Panc1 (cell line): ENCODE measurements at regions not wholly inside any gene's neighbourhood (a gene's known extent, or its start where the extent isn't known, plus 50 kb on each side); places are given as distances from the start of the nearest gene placed in this dataset.

Experiments used
- ATAC-seq: fragments of 200-7000 bp; cut with Tn5 transposase; 2 replicates; pipeline ENCODE4 v1.9.1; 2020; ENCODE audit warnings: mild to moderate bottlenecking, moderate library complexity
- BruUV-seq: library from RNA; stranded (reverse); fragments of 400-500 nt; replicated peaks from 2 replicates; lab custom pipeline; 2021; lab: Mats Ljungman, UMichigan
- CTCF ChIA-PET: fragments of 300-600 bp; sonication (Branson Sonifier 250); formaldehyde crosslinking; loops from one replicate; lab custom pipeline; 2022; ENCODE audit warnings: antibody characterized with exemption; lab: Charles Lee
- POLR2A ChIA-PET: fragments of 300-600 bp; sonication (Branson Sonifier 250); formaldehyde crosslinking; loops from one replicate; lab custom pipeline; 2022; ENCODE audit warnings: antibody characterized with exemption; lab: Charles Lee
- DNase-seq: peaks from one replicate; pipeline ENCODE4 v3.0.0-alpha.2; 2010; ENCODE audit warnings: low read depth, low spot score
- H3K27ac ChIP-seq: 2 replicates; pipeline ENCODE4 v1.5.1; 2011; ENCODE audit warnings: mild to moderate bottlenecking, low read length, inconsistent platforms
- H3K27me3 ChIP-seq: fragments of 200-500 bp; sonication (Bioruptor generic); 2 replicates; pipeline ENCODE4 v1.6.0; 2014; ENCODE audit warnings: low read length, inconsistent platforms; ENCODE audit not compliant: control insufficient read depth, insufficient read depth
- H3K36me3 ChIP-seq: fragments of 200-500 bp; sonication (Bioruptor generic); 2 replicates; pipeline ENCODE4 v1.5.1; 2014; ENCODE audit warnings: inconsistent platforms, mild to moderate bottlenecking, low read length, moderate library complexity; ENCODE audit not compliant: control insufficient read depth, insufficient read depth
- H3K4me1 ChIP-seq: 2 replicates; pipeline ENCODE4 v1.5.1; 2011; ENCODE audit warnings: inconsistent platforms, mild to moderate bottlenecking, low read length, moderate library complexity; ENCODE audit not compliant: control insufficient read depth, insufficient read depth
- H3K4me3 ChIP-seq, 2 experiments: 2 replicates each; pipeline ENCODE4 v1.5.1; 2011 to 2012; ENCODE audit warnings: low read depth in 2 of 2, low read length in 2 of 2, mild to moderate bottlenecking in 2 of 2, inconsistent platforms in 1 of 2, moderate library complexity in 1 of 2
- H3K9me3 ChIP-seq: fragments of 200-500 bp; sonication (Bioruptor generic); 2 replicates; pipeline ENCODE4 v1.5.1; 2014; ENCODE audit warnings: low read depth, mild to moderate bottlenecking, inconsistent platforms, low read length, moderate library complexity; ENCODE audit not compliant: control insufficient read depth, insufficient read depth
- POLR2AphosphoS5 ChIP-seq: IDR thresholded peaks from 2 replicates; pipeline ENCODE4 v1.6.1; 2012; ENCODE audit warnings: mild to moderate bottlenecking, low read depth, low read length, moderate library complexity
- SIN3A ChIP-seq: IDR thresholded peaks from 2 replicates; pipeline ENCODE4 v1.6.1; 2012; ENCODE audit warnings: low read depth, mild to moderate bottlenecking, low read length, moderate library complexity, borderline replicate concordance; ENCODE audit not compliant: insufficient read depth
- TCF7L2 ChIP-seq: IDR thresholded peaks from 2 replicates; pipeline ENCODE4 v1.6.1; 2011; ENCODE audit warnings: mild to moderate bottlenecking, low read depth, low read length, inconsistent platforms
- in situ Hi-C: cut with HindIII; loops from 2 replicates; pipeline ENCODE4 v1.10.0; 2016; ENCODE audit warnings: low sequenced_read_pairs, low pct_unique_long_range_greater_than_20kb
- intact Hi-C: fragments of 100-400 bp; cut with micrococcal nuclease; formaldehyde crosslinking; loops from one replicate; pipeline ENCODE4 v1.10.0; 2022; ENCODE audit not compliant: unreplicated experiment
- TF ChIP-seq, protein P1 (sequence below), 2 experiments: IDR thresholded peaks; 2 replicates each; pipeline ENCODE4 v1.6.1; 2011 to 2012; ENCODE audit warnings: low read depth in 2 of 2, control low read depth in 1 of 2, low read length in 1 of 2, mild to moderate bottlenecking in 1 of 2, moderate library complexity in 1 of 2; ENCODE audit not compliant: insufficient read depth in 1 of 2
- TF ChIP-seq, protein P2 (sequence below): fragments of 450-650 bp; IDR thresholded peaks from 2 replicates; pipeline ENCODE4 v1.5.1; 2017; ENCODE audit warnings: mild to moderate bottlenecking

DNA sequence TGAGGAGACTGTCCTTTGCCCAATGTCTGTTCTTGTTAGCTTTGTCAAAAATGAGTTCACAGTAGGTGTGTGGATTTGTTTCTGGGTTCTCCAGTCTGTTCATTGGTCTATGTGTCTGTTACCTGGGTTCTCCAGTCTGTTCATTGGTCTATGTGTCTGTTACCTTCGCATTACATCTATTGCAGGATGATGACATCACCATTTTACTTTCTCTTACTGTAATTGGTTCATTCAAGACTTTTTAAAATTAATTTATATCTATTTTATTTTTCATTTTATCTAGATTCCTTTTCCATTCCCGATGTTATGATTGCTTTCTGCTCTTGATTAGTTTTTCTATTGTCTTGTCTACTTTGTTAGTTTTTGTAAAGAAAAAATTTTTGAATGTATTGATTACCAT is 615.5 kb downstream of the SOX5 start:
- intact Hi-C loops, result no loop called here
- H3K27me3 ChIP-seq, result no peaks in the 10 kb centered on the region
- DNase-seq, result no peak
- H3K4me3 ChIP-seq, result no peak overlapping the region
- H3K4me1 ChIP-seq, result no peaks in the 10 kb centered on the region
- H3K36me3 ChIP-seq, result no peaks in the 10 kb centered on the region
- ChIA-PET POLR2A (no interaction called here), CTCF (no interaction called here)
- no peak for ATAC-seq
- H3K9me3 ChIP-seq, result no peaks in the 10 kb centered on the region
- TF ChIP-seq POLR2AphosphoS5 (no peak), SIN3A (no peak), TCF7L2 (no peak)
- TF ChIP-seq, protein P1, sequence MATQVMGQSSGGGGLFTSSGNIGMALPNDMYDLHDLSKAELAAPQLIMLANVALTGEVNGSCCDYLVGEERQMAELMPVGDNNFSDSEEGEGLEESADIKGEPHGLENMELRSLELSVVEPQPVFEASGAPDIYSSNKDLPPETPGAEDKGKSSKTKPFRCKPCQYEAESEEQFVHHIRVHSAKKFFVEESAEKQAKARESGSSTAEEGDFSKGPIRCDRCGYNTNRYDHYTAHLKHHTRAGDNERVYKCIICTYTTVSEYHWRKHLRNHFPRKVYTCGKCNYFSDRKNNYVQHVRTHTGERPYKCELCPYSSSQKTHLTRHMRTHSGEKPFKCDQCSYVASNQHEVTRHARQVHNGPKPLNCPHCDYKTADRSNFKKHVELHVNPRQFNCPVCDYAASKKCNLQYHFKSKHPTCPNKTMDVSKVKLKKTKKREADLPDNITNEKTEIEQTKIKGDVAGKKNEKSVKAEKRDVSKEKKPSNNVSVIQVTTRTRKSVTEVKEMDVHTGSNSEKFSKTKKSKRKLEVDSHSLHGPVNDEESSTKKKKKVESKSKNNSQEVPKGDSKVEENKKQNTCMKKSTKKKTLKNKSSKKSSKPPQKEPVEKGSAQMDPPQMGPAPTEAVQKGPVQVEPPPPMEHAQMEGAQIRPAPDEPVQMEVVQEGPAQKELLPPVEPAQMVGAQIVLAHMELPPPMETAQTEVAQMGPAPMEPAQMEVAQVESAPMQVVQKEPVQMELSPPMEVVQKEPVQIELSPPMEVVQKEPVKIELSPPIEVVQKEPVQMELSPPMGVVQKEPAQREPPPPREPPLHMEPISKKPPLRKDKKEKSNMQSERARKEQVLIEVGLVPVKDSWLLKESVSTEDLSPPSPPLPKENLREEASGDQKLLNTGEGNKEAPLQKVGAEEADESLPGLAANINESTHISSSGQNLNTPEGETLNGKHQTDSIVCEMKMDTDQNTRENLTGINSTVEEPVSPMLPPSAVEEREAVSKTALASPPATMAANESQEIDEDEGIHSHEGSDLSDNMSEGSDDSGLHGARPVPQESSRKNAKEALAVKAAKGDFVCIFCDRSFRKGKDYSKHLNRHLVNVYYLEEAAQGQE (IDR thresholded peaks at IDR 0.05; ENCODE audit: insufficient read depth in 1 of 2, low read depth in 2 of 2, low read length in 1 of 2), result no peak
- TF ChIP-seq, protein P2, sequence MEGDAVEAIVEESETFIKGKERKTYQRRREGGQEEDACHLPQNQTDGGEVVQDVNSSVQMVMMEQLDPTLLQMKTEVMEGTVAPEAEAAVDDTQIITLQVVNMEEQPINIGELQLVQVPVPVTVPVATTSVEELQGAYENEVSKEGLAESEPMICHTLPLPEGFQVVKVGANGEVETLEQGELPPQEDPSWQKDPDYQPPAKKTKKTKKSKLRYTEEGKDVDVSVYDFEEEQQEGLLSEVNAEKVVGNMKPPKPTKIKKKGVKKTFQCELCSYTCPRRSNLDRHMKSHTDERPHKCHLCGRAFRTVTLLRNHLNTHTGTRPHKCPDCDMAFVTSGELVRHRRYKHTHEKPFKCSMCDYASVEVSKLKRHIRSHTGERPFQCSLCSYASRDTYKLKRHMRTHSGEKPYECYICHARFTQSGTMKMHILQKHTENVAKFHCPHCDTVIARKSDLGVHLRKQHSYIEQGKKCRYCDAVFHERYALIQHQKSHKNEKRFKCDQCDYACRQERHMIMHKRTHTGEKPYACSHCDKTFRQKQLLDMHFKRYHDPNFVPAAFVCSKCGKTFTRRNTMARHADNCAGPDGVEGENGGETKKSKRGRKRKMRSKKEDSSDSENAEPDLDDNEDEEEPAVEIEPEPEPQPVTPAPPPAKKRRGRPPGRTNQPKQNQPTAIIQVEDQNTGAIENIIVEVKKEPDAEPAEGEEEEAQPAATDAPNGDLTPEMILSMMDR, result no peak
- in situ Hi-C loops, result no loop called here
- no peak overlapping the region for H3K27ac ChIP-seq
- BruUV-seq, result no TSS peak

DNA sequence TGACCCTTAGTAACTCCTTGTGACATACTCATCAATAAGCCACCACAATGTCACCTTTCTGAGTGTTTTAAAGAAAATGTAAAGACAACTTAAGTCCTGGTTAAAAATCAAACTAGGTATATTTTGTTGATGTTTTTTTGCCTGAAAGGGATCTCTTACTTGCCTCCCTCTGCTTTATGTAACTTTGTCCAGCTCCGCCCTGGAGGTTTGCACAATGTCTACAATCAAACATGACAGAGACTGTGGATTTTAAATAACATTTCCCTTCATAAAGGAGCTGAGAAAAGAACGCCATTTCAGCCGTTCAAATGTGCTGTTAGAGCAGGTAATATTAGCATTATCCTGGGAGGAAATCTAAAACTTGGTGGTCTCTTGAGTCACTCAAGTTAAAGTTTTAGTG is 613.9 kb downstream of the SOX5 start:
- TF ChIP-seq SIN3A, result no peak
- no peak for TF ChIP-seq TCF7L2
- TF ChIP-seq, protein P1 (IDR thresholded peaks at IDR 0.05; ENCODE audit: insufficient read depth in 1 of 2, low read depth in 2 of 2, low read length in 1 of 2), result no peak
- TF ChIP-seq, protein P2, result no peak
- TF ChIP-seq POLR2AphosphoS5, result no peak
- no peak for ATAC-seq
- ChIA-PET POLR2A (no interaction called here), CTCF (no interaction called here)
- no TSS peak for BruUV-seq
- Histone ChIP-seq H3K36me3 (no peaks in the 10 kb centered on the region), H3K4me3 (no peak overlapping the region), H3K4me1 (no peaks in the 10 kb centered on the region), H3K9me3 (no peaks in the 10 kb centered on the region), H3K27me3 (no peaks in the 10 kb centered on the region), H3K27ac (no peak overlapping the region)
- intact Hi-C loops, result no loop called here
- in situ Hi-C loops, result no loop called here
- no peak for DNase-seq
